Brain microvascular endothelial cell (primary cell): ENCODE measurements at regions not wholly inside any gene's neighbourhood (a gene's known extent, or its start where the extent isn't known, plus 50 kb on each side); places are given as distances from the start of the nearest gene placed in this dataset.

ENCODE experiments used
- DNase-seq: peaks from one replicate; pipeline ENCODE4 v3.0.0-alpha.2; 2020
- H3K27ac ChIP-seq: fragments of 250-450 bp; sonication (Bioruptor Pico); 2 replicates; pipeline ENCODE4 v1.5.1; 2020; ENCODE audit warnings: mild to moderate bottlenecking, moderate library complexity
- H3K27me3 ChIP-seq: fragments of 250-450 bp; sonication (Bioruptor Pico); replicated peaks from 2 replicates; pipeline ENCODE4 v1.5.1; 2020; ENCODE audit warnings: mild to moderate bottlenecking
- H3K36me3 ChIP-seq: fragments of 250-450 bp; sonication (Bioruptor Pico); replicated peaks from 2 replicates; pipeline ENCODE4 v1.5.1; 2020; ENCODE audit warnings: mild to moderate bottlenecking
- H3K4me3 ChIP-seq: 2 replicates; pipeline ENCODE4 v1.5.1; 2011; ENCODE audit warnings: low read depth, mild to moderate bottlenecking, control low read depth, low read length, moderate library complexity
- in situ Hi-C: cut with HindIII; loops from 2 replicates; pipeline ENCODE4 v1.10.0; 2017; ENCODE audit warnings: low sequenced_read_pairs, low pct_ligation_motif_present
- TF ChIP-seq, protein P1 (sequence below): IDR thresholded peaks from 2 replicates; pipeline ENCODE4 v1.5.1; 2011; ENCODE audit warnings: low read depth, mild to moderate bottlenecking, moderate library complexity, low read length, control low read depth, inconsistent platforms; ENCODE audit errors: missing control alignments

DNA sequence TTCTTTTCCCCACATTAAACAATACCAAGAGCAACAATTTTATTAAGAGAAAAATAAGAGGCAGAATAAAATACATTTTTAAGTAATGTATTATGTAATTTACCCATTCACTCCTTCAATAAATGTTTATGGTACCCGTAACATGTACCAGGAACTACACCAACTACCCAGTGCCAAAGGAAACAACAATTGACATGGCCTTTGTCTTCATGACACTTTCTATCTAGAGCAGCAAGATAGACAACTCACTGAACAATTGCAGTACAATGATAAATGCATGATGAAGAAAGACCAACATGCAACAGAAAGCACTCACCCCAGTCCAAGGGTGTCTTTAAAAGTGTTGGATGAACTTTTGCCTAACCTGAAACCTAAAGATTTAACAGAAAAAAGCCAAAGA is 493.8 kb downstream of the IGSF11 start:
- in situ Hi-C loops: no loop called here

DNA sequence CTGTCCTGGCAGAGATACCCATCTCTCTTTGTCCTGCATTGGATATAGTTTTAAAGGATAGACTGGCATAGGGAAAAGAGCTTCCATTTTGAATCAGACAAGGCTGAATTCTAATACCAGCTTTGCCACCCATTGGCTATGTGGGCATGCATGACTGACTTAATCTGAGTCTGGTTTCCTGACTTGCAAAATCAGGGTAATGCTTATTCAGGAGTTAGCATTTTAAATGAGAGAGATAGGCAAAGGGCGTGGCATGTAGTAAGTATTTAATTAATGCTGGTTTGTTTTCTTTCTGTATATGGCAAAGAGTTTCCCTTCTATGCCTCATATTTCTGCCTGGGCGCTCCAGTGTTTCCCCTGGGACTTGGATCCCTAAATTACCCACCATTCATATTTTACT is 492.9 kb downstream of the IGSF11 start:
- TF ChIP-seq, protein P1, sequence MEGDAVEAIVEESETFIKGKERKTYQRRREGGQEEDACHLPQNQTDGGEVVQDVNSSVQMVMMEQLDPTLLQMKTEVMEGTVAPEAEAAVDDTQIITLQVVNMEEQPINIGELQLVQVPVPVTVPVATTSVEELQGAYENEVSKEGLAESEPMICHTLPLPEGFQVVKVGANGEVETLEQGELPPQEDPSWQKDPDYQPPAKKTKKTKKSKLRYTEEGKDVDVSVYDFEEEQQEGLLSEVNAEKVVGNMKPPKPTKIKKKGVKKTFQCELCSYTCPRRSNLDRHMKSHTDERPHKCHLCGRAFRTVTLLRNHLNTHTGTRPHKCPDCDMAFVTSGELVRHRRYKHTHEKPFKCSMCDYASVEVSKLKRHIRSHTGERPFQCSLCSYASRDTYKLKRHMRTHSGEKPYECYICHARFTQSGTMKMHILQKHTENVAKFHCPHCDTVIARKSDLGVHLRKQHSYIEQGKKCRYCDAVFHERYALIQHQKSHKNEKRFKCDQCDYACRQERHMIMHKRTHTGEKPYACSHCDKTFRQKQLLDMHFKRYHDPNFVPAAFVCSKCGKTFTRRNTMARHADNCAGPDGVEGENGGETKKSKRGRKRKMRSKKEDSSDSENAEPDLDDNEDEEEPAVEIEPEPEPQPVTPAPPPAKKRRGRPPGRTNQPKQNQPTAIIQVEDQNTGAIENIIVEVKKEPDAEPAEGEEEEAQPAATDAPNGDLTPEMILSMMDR: no peak
- in situ Hi-C loops: no loop called here
- Histone ChIP-seq H3K27ac (no peak overlapping the region), H3K27me3 (no peaks in the 10 kb centered on the region), H3K36me3 (no peaks in the 10 kb centered on the region), H3K4me3 (no peak overlapping the region)
- no peak for DNase-seq

More for the DNA sequence above, 493.8 kb downstream of the IGSF11 start:
- Histone ChIP-seq H3K36me3 (no peaks in the 10 kb centered on the region), H3K27ac (no peak overlapping the region), H3K4me3 (no peak overlapping the region), H3K27me3 (no peaks in the 10 kb centered on the region)
- DNase-seq: no peak
- TF ChIP-seq, protein P1: no peak

DNA sequence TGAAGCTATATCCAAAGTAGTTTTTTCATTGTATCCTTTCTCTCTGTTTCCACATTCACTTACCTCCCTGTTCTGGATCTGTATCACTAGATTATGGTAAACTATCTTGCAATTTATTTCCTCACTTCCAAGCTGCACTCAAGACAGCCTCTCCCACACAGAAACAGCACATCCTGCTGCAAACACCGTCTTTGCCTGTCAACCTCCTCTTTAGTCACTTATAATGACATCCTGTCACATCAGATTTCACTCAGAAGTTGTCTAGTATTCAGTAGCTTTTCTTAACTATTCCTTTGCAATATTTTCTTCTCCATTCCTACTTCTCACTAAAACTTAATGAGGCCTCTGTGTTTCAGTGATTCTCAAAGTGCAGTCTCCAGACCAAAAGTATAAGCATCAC is 490.8 kb downstream of the IGSF11 start:
- no peaks in the 10 kb centered on the region for H3K36me3 ChIP-seq
- no peak overlapping the region for H3K4me3 ChIP-seq
- no peaks in the 10 kb centered on the region for H3K27me3 ChIP-seq
- no peak for DNase-seq
- in situ Hi-C loops: no loop called here
- TF ChIP-seq, protein P1: no peak
- H3K27ac ChIP-seq: no peak overlapping the region

DNA sequence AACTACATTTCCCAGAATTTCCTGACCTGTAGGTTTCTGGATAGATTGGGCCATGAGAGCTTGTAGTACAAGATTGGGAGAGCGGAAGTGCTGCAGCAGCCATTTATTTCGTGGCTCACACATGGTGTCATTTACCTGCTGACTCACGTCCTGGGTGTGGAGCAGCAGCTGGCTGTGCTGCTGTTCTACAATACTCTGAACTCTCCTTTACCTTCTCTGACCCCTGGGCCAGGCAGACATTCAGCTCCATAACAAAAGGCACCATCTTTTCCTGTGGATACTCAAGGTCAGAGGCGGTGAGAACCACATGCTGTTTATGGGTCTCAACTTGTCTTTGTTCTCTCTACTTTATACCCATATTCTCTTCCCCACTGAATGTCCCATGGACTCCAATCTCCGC is 490.2 kb downstream of the IGSF11 start:
- no peak for DNase-seq
- TF ChIP-seq, protein P1: no peak
- H3K36me3 ChIP-seq: no peaks in the 10 kb centered on the region
- in situ Hi-C loops: no loop called here
- no peak overlapping the region for H3K27ac ChIP-seq
- H3K27me3 ChIP-seq: no peaks in the 10 kb centered on the region
- H3K4me3 ChIP-seq: no peak overlapping the region

DNA sequence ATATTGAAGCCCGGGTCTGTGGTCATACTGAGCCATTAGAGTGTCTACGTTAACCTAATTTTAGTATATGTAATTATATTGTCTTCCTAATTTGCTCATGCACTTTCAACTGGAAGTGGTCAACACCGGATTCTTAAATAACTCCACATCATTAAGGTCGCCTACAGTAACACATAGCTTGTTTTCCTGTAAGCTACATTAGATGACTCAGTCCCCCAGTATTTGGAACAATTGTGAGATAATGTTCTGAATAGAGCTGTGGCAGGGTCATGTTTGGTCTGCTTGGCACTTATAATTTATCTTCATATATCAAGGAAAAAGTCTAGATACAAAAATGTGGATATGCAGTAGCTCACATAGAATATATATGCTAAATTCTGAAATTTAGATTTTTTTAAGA is 486.2 kb downstream of the IGSF11 start:
- no peak overlapping the region for H3K4me3 ChIP-seq
- H3K36me3 ChIP-seq: no peaks in the 10 kb centered on the region
- no peaks in the 10 kb centered on the region for H3K27me3 ChIP-seq
- DNase-seq: no peak
- no peak overlapping the region for H3K27ac ChIP-seq
- in situ Hi-C loops: no loop called here
- TF ChIP-seq, protein P1: no peak

DNA sequence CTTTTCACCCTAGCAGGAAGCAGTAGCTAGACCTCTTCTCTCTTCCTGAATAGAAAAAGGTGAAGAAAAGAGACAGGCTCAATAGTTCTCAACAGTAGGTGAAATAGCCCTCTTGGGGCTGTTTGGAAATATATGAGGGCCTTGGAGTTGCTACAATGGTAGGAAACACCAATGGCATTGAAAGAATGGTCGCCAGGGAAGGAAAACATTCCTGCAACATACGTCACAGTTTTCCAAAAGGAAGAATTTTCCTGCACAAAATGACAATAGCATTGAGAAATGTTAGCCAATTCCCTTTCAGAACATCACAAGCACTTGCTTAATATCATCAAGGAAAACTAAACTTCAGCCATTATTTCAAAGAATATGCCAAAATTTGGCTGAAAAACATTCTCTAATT is 484.5 kb downstream of the IGSF11 start:
- Histone ChIP-seq H3K4me3 (no peak overlapping the region), H3K36me3 (no peaks in the 10 kb centered on the region), H3K27me3 (no peaks in the 10 kb centered on the region), H3K27ac (no peak overlapping the region)
- no peak for DNase-seq
- in situ Hi-C loops: no loop called here
- TF ChIP-seq, protein P1: no peak
